ENCODE measurements at regions not wholly inside any gene's neighbourhood (a gene's known extent, or its start where the extent isn't known, plus 50 kb on each side); places are given as distances from the start of the nearest gene placed in this dataset.

DNA sequence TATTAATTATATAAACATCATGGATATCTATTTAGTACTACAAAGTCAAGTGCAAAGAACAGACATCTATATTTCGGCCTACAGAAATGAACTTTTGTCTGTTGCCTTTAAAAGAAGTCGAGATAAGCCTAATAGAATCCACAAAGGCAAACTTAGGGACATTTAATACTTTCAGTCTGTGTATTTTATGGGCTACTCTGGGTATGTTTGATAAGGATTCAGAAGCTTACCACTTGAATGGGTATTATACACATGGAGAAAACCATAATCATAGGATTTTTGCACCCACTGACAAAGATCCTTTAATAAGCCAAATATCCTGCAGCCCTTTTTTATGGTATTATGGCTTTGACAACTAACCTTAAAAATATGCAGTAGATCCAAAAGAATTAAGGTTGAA, 224.8 kb downstream of the LMO4 start:
- no peak for TF ChIP-seq ESRRA (CRISPR knock-in tag; IDR thresholded peaks at IDR 0.05; ENCODE audit: borderline replicate concordance)
- TF ChIP-seq, protein P1, sequence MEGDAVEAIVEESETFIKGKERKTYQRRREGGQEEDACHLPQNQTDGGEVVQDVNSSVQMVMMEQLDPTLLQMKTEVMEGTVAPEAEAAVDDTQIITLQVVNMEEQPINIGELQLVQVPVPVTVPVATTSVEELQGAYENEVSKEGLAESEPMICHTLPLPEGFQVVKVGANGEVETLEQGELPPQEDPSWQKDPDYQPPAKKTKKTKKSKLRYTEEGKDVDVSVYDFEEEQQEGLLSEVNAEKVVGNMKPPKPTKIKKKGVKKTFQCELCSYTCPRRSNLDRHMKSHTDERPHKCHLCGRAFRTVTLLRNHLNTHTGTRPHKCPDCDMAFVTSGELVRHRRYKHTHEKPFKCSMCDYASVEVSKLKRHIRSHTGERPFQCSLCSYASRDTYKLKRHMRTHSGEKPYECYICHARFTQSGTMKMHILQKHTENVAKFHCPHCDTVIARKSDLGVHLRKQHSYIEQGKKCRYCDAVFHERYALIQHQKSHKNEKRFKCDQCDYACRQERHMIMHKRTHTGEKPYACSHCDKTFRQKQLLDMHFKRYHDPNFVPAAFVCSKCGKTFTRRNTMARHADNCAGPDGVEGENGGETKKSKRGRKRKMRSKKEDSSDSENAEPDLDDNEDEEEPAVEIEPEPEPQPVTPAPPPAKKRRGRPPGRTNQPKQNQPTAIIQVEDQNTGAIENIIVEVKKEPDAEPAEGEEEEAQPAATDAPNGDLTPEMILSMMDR (IDR thresholded peaks at IDR 0.05): no peak
- TF ChIP-seq, protein P2, sequence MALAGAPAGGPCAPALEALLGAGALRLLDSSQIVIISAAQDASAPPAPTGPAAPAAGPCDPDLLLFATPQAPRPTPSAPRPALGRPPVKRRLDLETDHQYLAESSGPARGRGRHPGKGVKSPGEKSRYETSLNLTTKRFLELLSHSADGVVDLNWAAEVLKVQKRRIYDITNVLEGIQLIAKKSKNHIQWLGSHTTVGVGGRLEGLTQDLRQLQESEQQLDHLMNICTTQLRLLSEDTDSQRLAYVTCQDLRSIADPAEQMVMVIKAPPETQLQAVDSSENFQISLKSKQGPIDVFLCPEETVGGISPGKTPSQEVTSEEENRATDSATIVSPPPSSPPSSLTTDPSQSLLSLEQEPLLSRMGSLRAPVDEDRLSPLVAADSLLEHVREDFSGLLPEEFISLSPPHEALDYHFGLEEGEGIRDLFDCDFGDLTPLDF (CRISPR knock-in tag; IDR thresholded peaks at IDR 0.05): no peak
- no peak for TF ChIP-seq TP53 (CRISPR knock-in tag; IDR thresholded peaks at IDR 0.05)
- TF ChIP-seq NFATC4 (CRISPR knock-in tag; IDR thresholded peaks at IDR 0.05): no peak
- no peak for TF ChIP-seq ZNF317 (CRISPR knock-in tag; IDR thresholded peaks at IDR 0.05; ENCODE audit: borderline replicate concordance, low read depth)
- no peak for TF ChIP-seq IRF2 (CRISPR knock-in tag; IDR thresholded peaks at IDR 0.05; ENCODE audit: borderline replicate concordance, low read depth)
- no peak for TF ChIP-seq USF2 (CRISPR knock-in tag; IDR thresholded peaks at IDR 0.05)
- TF ChIP-seq NFYB (CRISPR knock-in tag; conservative IDR thresholded peaks at IDR 0.05; ENCODE audit: low read depth): no peak
- TF ChIP-seq, protein P3, sequence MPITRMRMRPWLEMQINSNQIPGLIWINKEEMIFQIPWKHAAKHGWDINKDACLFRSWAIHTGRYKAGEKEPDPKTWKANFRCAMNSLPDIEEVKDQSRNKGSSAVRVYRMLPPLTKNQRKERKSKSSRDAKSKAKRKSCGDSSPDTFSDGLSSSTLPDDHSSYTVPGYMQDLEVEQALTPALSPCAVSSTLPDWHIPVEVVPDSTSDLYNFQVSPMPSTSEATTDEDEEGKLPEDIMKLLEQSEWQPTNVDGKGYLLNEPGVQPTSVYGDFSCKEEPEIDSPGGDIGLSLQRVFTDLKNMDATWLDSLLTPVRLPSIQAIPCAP (CRISPR knock-in tag; IDR thresholded peaks at IDR 0.05): no peak
- TF ChIP-seq ZNF121 (CRISPR knock-in tag; IDR thresholded peaks at IDR 0.05): no peak
- no peak for TF ChIP-seq CREM (CRISPR knock-in tag; IDR thresholded peaks at IDR 0.05)
- TF ChIP-seq CREB1 (CRISPR knock-in tag; IDR thresholded peaks at IDR 0.05): no peak
